ENCODE measurements at regions not wholly inside any gene's neighbourhood (a gene's known extent, or its start where the extent isn't known, plus 50 kb on each side); places are given as distances from the start of the nearest gene placed in this dataset.
"Not testable (repeated sequence)": the region's sequence is repeated elsewhere in the genome, so short reads cannot be mapped to it uniquely, and the experiment has no call there.

DNA sequence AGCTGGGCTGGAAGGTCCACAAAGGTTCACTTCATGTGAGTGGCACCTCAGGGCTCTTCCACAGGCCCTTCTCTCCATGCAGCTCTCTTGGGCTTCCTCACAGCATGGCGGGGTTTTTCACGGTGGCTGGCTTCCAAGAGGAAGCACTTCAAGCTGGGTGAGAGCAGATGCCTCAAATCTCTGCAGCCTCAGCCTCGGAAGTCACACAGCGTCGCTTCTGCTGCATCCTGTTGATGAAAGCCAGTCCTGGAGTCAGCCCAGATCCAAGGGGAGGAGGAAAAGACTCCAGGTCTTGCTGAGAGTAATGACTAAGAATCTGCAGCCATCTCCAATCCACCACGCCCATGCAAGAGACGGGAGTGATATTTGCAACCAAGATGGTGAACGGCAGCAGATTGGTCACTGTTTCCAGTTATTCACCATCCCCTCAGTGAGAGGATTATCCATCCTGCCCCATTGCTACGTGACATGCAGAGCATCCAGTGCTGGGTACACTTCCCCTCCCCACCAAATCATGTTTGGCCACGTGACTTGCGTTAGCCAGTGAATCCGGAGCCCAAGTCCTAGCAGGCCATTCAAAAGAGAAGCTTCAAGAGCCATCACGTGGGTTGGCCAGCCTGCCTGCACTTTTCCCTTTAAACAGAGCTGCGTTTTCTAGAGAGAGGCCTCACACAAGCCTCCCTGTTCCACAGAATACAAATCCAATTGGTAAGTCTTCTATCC, 173.9 kb downstream of the C9orf50 start:
- TF ChIP-seq, protein P1, sequence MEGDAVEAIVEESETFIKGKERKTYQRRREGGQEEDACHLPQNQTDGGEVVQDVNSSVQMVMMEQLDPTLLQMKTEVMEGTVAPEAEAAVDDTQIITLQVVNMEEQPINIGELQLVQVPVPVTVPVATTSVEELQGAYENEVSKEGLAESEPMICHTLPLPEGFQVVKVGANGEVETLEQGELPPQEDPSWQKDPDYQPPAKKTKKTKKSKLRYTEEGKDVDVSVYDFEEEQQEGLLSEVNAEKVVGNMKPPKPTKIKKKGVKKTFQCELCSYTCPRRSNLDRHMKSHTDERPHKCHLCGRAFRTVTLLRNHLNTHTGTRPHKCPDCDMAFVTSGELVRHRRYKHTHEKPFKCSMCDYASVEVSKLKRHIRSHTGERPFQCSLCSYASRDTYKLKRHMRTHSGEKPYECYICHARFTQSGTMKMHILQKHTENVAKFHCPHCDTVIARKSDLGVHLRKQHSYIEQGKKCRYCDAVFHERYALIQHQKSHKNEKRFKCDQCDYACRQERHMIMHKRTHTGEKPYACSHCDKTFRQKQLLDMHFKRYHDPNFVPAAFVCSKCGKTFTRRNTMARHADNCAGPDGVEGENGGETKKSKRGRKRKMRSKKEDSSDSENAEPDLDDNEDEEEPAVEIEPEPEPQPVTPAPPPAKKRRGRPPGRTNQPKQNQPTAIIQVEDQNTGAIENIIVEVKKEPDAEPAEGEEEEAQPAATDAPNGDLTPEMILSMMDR (IDR thresholded peaks at IDR 0.05; ENCODE audit: control extremely low read depth, extremely low read depth): no peak
- H3K9me3 ChIP-seq (ENCODE audit: control insufficient read depth in 4 of 4, insufficient read depth in 3 of 4, low read length in 3 of 4): peaks cover 0 to 3% (median 0%) of the 10 kb centered on the region in 4 donors
- H3K9ac ChIP-seq (ENCODE audit: insufficient read depth in 1 of 2, low read length in 2 of 2): no peak overlapping the region
- H3K36me3 ChIP-seq (ENCODE audit: control insufficient read depth in 4 of 4, insufficient read depth in 4 of 4, low read length in 4 of 4): no peaks in the 10 kb centered on the region
- DNase-seq: peak in 1 of 3 donors; percentile 43
- ATAC-seq (ENCODE audit: insufficient read depth, low FRiP score): no peak
- H3K4me1 ChIP-seq (ENCODE audit: control insufficient read depth in 5 of 5, insufficient read depth in 5 of 5, low read length in 5 of 5): peaks cover 0 to 19% (median 4%) of the 10 kb centered on the region in 5 donors
- H3K4me3 ChIP-seq: no peak overlapping the region
- 61 to 70% methylated on average over 14 of the region's 14 CpGs for WGBS, 2 donors
- H3K27me3 ChIP-seq (ENCODE audit: control insufficient read depth in 3 of 3, insufficient read depth in 3 of 3, low read length in 2 of 3): no peaks in the 10 kb centered on the region
- H3K27ac ChIP-seq (ENCODE audit: low read depth in 1 of 2, low read length in 1 of 2): no peak overlapping the region

DNA sequence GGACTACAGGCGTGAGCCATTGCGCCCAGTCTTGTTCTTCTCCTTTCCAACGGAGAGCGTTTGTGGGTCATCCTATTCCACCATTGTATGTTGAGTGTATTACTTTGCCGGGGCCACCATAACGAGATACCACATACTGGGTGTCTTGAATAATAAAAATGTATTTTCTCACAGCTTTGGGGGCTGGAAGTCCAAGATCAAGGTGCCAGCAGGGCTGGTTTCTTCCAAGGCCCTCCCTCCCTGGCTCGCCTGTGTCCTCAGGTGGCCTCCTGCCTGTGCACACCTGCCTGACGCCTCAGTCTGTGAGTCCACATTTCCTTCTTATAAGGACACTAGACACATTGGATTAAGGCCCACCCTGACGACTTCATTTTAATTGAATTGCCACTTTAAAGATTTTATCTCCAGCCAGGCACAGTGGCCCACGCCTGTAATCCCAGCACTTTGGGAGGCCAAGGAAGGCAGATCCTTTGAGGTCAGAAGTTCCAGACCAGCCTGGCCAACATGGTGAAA, 175.1 kb downstream of the C9orf50 start:
- no peaks in the 10 kb centered on the region for H3K27me3 ChIP-seq (ENCODE audit: control insufficient read depth in 3 of 3, insufficient read depth in 3 of 3, low read length in 2 of 3)
- peaks cover 0 to 3% (median 0%) of the 10 kb centered on the region in 4 donors for H3K9me3 ChIP-seq (ENCODE audit: control insufficient read depth in 4 of 4, insufficient read depth in 3 of 4, low read length in 3 of 4)
- DNase-seq: no peak
- H3K9ac ChIP-seq (ENCODE audit: insufficient read depth in 1 of 2, low read length in 2 of 2): no peak overlapping the region
- TF ChIP-seq, protein P1 (IDR thresholded peaks at IDR 0.05; ENCODE audit: control extremely low read depth, extremely low read depth): no peak
- peaks cover 0 to 7% (median 3%) of the 10 kb centered on the region in 5 donors for H3K4me1 ChIP-seq (ENCODE audit: control insufficient read depth in 5 of 5, insufficient read depth in 5 of 5, low read length in 5 of 5)
- no peak overlapping the region for H3K4me3 ChIP-seq
- 87 to 95% methylated on average over 10 of the region's 10 CpGs for WGBS, 2 donors
- H3K36me3 ChIP-seq (ENCODE audit: control insufficient read depth in 4 of 4, insufficient read depth in 4 of 4, low read length in 4 of 4): no peaks in the 10 kb centered on the region
- ATAC-seq (ENCODE audit: insufficient read depth, low FRiP score): no peak
- no peak overlapping the region for H3K27ac ChIP-seq (ENCODE audit: low read depth in 1 of 2, low read length in 1 of 2)

DNA sequence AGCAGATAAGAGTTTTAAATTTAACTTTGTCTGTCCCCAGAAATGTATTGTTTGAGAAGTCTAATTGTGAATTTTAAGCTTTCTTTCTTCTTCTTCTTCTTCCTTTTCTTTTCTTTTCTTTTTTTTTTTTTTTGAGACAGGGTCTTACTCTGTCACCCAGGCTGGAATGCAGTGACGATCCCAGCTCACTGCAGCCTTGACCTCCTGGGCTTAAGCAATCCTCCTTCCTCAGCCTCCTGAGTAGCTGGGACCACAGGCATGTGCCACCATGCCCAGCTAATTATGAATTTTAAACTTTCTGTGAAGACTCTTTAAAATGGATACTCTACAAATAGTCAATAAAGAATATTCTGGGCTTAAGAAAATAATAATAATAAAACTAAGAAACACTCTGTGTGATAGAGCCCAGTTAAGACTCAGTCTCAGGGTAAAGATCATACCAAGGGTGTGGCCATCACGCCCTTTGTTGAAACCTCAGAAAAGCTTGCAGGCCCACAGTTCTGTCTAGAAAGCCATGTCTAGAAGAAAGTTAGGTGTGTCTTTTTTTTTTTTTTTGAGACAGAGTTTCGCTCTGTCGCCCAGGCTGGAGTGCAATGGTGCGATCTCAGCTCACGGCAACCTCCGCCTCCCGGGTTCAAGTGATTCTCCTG, 177.3 kb downstream of the C9orf50 start:
- ATAC-seq (ENCODE audit: insufficient read depth, low FRiP score); H3K27me3 ChIP-seq (ENCODE audit: control insufficient read depth in 3 of 3, insufficient read depth in 3 of 3, low read length in 2 of 3); H3K9ac ChIP-seq (ENCODE audit: insufficient read depth in 1 of 2, low read length in 2 of 2); H3K36me3 ChIP-seq (ENCODE audit: control insufficient read depth in 4 of 4, insufficient read depth in 4 of 4, low read length in 4 of 4); H3K9me3 ChIP-seq (ENCODE audit: control insufficient read depth in 4 of 4, insufficient read depth in 3 of 4, low read length in 3 of 4); H3K4me3 ChIP-seq; H3K4me1 ChIP-seq (ENCODE audit: control insufficient read depth in 5 of 5, insufficient read depth in 5 of 5, low read length in 5 of 5); DNase-seq; H3K27ac ChIP-seq (ENCODE audit: low read depth in 1 of 2, low read length in 1 of 2): not testable (repeated sequence)
- WGBS, 2 donors: 89 to 95% methylated on average over 8 of the region's 8 CpGs

DNA sequence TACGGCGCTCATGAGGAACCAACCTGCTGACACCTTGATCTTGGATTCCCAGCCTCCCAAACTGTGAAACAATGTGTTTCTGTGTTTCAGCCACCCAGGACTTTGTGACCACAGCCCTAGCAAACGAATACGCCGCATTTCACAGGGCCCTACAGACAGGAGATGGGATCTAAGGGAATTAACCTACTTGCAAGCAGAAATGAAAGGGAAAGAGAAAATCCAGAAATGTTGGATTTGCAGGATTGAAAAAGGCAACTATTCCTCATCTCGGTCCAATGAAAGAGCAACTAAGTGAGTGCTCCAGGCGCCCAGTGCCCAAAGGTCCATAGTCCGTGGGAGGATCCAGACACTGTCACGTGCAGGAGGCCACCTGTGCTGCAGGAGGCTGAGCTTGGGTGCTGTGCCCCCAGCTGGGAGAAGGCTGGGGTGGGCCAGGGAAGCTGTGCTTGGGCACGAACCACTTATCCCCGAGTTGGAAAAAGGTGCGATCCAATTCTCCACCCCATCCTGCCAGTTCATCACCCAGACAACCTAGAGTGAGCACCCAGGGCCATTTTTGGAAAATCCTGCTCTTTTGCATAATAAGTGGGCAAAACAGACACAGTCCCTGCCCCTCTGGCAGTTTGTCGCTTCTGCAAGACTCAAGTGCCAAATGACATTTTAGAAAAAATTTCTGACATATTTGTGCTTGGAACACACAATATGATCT, 177.9 kb downstream of the C9orf50 start:
- Histone ChIP-seq H3K4me3 (no peak overlapping the region), H3K36me3 (ENCODE audit: control insufficient read depth in 4 of 4, insufficient read depth in 4 of 4, low read length in 4 of 4) (no peaks in the 10 kb centered on the region), H3K9ac (ENCODE audit: insufficient read depth in 1 of 2, low read length in 2 of 2) (no peak overlapping the region), H3K27ac (ENCODE audit: low read depth in 1 of 2, low read length in 1 of 2) (peak overlapping the region in 1 of 2 donors; percentile 26), H3K4me1 (ENCODE audit: control insufficient read depth in 5 of 5, insufficient read depth in 5 of 5, low read length in 5 of 5) (peaks cover 0 to 13% (median 5%) of the 10 kb centered on the region in 5 donors), H3K27me3 (ENCODE audit: control insufficient read depth in 3 of 3, insufficient read depth in 3 of 3, low read length in 2 of 3) (peaks cover 0 to 11% (median 0%) of the 10 kb centered on the region in 3 donors), H3K9me3 (ENCODE audit: control insufficient read depth in 4 of 4, insufficient read depth in 3 of 4, low read length in 3 of 4) (peaks cover 0 to 6% (median 0%) of the 10 kb centered on the region in 4 donors)
- WGBS, 2 donors: 67 to 79% methylated on average over 13 of the region's 13 CpGs
- DNase-seq (no peak), ATAC-seq (ENCODE audit: insufficient read depth, low FRiP score) (no peak)
- TF ChIP-seq, protein P1 (IDR thresholded peaks at IDR 0.05; ENCODE audit: control extremely low read depth, extremely low read depth): no peak

All from lung (tissue), 11 donors.